ENCODE measurements at regions not wholly inside any gene's neighbourhood (a gene's known extent, or its start where the extent isn't known, plus 50 kb on each side); places are given as distances from the start of the nearest gene placed in this dataset.

GRCh38 chr9:85151741-85152140 is 482.2 kb downstream of the NTRK2 start:
- dilution Hi-C loops (cut with MboI; ENCODE audit: extremely low pct_ligation_motif_present, low sequenced_read_pairs), result no loop called here
- no peaks in the 10 kb centered on the region for H3K27me3 ChIP-seq (ENCODE audit: control insufficient read depth, extremely low read depth, insufficient read depth, low read length)
- no peak overlapping the region for H3K9ac ChIP-seq (ENCODE audit: control insufficient read depth, extremely low read depth, insufficient read depth, low read length)
- H3K4me3 ChIP-seq (ENCODE audit: control insufficient read depth in 2 of 3, extremely low read depth in 1 of 3, insufficient read depth in 2 of 3, low read depth in 1 of 3, low read length in 3 of 3), result no peak overlapping the region
- no peak for FAIRE-seq
- no peaks in the 10 kb centered on the region for H3K79me2 ChIP-seq (ENCODE audit: control insufficient read depth, insufficient read depth, low read length)
- H3K27ac ChIP-seq (ENCODE audit: control insufficient read depth, insufficient read depth, low read length), result no peak overlapping the region
- H3K9me3 ChIP-seq (ENCODE audit: control insufficient read depth, low read depth, low read length), result no peaks in the 10 kb centered on the region
- no peaks in the 10 kb centered on the region for H3K9me1 ChIP-seq (ENCODE audit: control insufficient read depth, extremely low read depth, insufficient read depth, low read length)
- no peak for DNase-seq (ENCODE audit: low read depth, low spot score)
- no peak overlapping the region for H3K4me2 ChIP-seq (ENCODE audit: control insufficient read depth, extremely low read depth, insufficient read depth, low read depth, low read length)
- TF ChIP-seq CTCF (optimal IDR thresholded peaks at IDR 0.05 in 1 of 3, IDR thresholded peaks at IDR 0.05 in 1 of 3, conservative IDR thresholded peaks at IDR 0.05 in 1 of 3; ENCODE audit: extremely low read depth in 1 of 3, insufficient read depth in 2 of 3, low read length in 3 of 3) (no peak), EZH2 (IDR thresholded peaks at IDR 0.05; ENCODE audit: low read length) (no peak)
- H2AFZ ChIP-seq (ENCODE audit: control insufficient read depth, low read length), result no peak overlapping the region
- no peaks in the 10 kb centered on the region for H3K4me1 ChIP-seq (ENCODE audit: control insufficient read depth, extremely low read depth, insufficient read depth, low read length)
- no peaks in the 10 kb centered on the region for H4K20me1 ChIP-seq (ENCODE audit: control insufficient read depth, extremely low read depth, insufficient read depth, low read length)
- no peaks in the 10 kb centered on the region for H3K36me3 ChIP-seq (ENCODE audit: control insufficient read depth in 2 of 2, extremely low read depth in 1 of 2, insufficient read depth in 2 of 2, low read length in 2 of 2)

- DNase-seq (ENCODE audit: low read depth, low spot score), result no peak
Measured at GRCh38 chr9:85151162-85151561, 481.6 kb downstream of the NTRK2 start.

More at GRCh38 chr9:85151162-85151561, 481.6 kb downstream of the NTRK2 start:
- Histone ChIP-seq H3K27me3 (ENCODE audit: control insufficient read depth, extremely low read depth, insufficient read depth, low read length) (no peaks in the 10 kb centered on the region), H3K4me3 (ENCODE audit: control insufficient read depth in 2 of 3, extremely low read depth in 1 of 3, insufficient read depth in 2 of 3, low read depth in 1 of 3, low read length in 3 of 3) (no peak overlapping the region), H3K9me1 (ENCODE audit: control insufficient read depth, extremely low read depth, insufficient read depth, low read length) (no peaks in the 10 kb centered on the region), H3K4me1 (ENCODE audit: control insufficient read depth, extremely low read depth, insufficient read depth, low read length) (no peaks in the 10 kb centered on the region), H3K79me2 (ENCODE audit: control insufficient read depth, insufficient read depth, low read length) (no peaks in the 10 kb centered on the region), H3K27ac (ENCODE audit: control insufficient read depth, insufficient read depth, low read length) (no peak overlapping the region), H3K9ac (ENCODE audit: control insufficient read depth, extremely low read depth, insufficient read depth, low read length) (no peak overlapping the region), H4K20me1 (ENCODE audit: control insufficient read depth, extremely low read depth, insufficient read depth, low read length) (no peaks in the 10 kb centered on the region), H3K9me3 (ENCODE audit: control insufficient read depth, low read depth, low read length) (no peaks in the 10 kb centered on the region), H2AFZ (ENCODE audit: control insufficient read depth, low read length) (no peak overlapping the region), H3K4me2 (ENCODE audit: control insufficient read depth, extremely low read depth, insufficient read depth, low read depth, low read length) (no peak overlapping the region), H3K36me3 (ENCODE audit: control insufficient read depth in 2 of 2, extremely low read depth in 1 of 2, insufficient read depth in 2 of 2, low read length in 2 of 2) (no peaks in the 10 kb centered on the region)
- TF ChIP-seq CTCF (optimal IDR thresholded peaks at IDR 0.05 in 1 of 3, IDR thresholded peaks at IDR 0.05 in 1 of 3, conservative IDR thresholded peaks at IDR 0.05 in 1 of 3; ENCODE audit: extremely low read depth in 1 of 3, insufficient read depth in 2 of 3, low read length in 3 of 3) (no peak), EZH2 (IDR thresholded peaks at IDR 0.05; ENCODE audit: low read length) (no peak)
- dilution Hi-C loops (cut with MboI; ENCODE audit: extremely low pct_ligation_motif_present, low sequenced_read_pairs), result no loop called here
- FAIRE-seq, result no peak
